NCI-H1417 treated with DMSO at 0.1 percent for 48 hours (cell line): ENCODE measurements at regions not wholly inside any gene's neighbourhood (a gene's known extent, or its start where the extent isn't known, plus 50 kb on each side); places are given as distances from the start of the nearest gene placed in this dataset.
"Not testable (repeated sequence)": the region's sequence is repeated elsewhere in the genome, so short reads cannot be mapped to it uniquely, and the experiment has no call there.

Experiments used
- DNase-seq: peaks from one replicate; lab custom pipeline; 2025; lab: John Stamatoyannopoulos, UW

DNA sequence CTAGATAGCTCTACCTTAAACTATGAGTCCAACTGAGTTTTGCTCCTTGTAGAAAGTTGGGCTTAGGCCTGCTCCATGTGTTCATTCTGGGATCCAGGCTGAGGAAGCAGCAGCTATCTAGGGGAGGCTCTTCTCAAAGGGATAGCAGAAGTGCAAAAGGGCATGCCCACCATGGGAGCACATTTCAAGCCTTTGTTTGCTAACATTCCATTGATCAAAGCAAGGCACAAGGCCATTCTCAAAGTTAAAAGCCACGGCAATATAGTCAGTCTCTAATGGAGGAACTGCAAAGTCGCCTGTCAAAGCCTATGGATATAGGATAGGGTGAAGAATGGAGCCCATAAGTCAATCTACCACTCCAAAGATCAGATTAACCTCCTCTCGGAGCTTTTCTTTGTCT lies 488.1 kb upstream of the ARX start:
- DNase-seq, result no peak

GRCh38 chrX:25507801-25508200 lies 492.0 kb upstream of the ARX start:
- no peak for DNase-seq

DNA sequence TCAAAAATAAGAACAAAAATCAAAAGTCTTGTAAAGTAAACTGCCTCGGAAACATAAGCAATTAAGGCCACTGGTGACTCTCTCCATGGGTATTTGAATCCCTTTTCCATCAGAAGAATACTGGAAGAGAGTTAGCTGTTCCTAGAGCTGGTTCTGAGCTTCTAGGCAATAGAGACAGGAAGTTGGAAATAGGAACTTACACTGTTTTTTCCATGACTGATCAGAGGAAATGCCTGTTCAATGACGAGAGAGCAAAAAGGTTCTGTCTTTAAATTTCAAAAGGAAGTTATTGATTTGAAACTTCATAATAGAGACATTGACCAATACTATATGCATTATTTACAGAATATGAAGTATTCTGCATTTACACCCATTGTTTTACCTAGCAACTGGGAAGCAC lies 503.5 kb upstream of the ARX start:
- DNase-seq, result no peak

GRCh38 chrX:25522443-25523010 lies 506.8 kb upstream of the ARX start:
- not testable (repeated sequence) for DNase-seq

GRCh38 chrX:25523574-25524540 lies 508.1 kb upstream of the ARX start:
- DNase-seq, result peak; percentile 8

GRCh38 chrX:25527156-25527555 lies 511.4 kb upstream of the ARX start:
- DNase-seq, result no peak

- DNase-seq, result no peak
Observed at GRCh38 chrX:25527596-25527995, 511.8 kb upstream of the ARX start.

DNA sequence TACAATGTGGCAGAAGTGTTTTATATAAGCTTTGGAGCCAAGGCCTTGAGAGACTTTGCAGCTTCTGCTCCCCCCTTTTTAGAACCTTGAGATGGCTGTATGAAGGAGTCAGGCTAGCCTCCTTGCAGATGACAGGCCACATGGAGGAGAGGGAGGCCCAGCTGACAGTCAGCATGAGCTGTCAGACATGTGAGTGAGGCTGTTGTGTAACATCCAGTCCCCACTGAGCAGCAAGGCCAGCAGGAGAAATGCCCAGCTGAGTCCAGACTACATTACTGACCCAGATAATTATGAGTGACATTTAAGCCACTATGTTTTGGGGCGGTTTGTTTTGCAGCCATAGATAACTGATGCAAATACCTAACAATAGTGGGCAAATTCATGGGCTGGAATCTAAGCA lies 515.3 kb upstream of the ARX start:
- DNase-seq, result no peak

DNA sequence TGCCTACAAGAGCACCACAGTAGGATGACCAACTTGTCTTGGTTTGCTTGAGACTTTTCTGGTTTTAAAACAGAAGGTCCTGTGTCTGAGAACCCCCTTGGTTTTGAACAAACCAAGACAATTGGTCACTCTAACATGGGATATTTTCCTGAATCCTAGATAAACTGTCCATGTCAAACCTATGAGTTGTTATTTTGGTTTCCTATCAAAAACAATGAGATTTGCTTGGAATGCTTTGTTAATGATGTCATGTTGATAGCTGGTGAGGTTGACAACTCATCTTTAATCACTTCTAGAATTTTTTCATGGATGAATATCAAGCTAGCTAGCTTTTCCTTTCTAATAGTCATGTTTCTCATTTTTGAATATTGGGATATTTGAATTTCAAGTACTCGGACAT lies 518.3 kb upstream of the ARX start:
- DNase-seq, result no peak

GRCh38 chrX:25536307-25536970 lies 520.7 kb upstream of the ARX start:
- DNase-seq, result no peak

DNA sequence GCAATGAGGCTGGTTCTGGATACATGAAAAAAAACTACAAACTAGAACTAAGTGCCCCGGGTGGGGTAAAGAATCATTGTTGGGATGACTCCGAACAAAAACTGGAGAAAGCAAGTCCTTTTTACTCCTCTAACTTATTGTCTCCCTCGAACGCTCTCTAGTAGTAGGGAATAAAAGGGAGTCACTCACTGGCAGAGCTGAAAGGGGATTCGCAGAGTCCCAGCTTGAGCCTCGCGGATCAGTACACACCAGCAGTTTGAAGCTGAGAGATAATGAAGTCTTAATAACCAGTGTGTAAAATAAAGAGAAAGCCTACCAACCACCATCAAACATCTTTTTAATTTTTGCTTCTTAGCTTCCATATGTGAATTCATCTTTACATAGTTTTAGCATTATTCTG lies 521.9 kb upstream of the ARX start:
- DNase-seq, result no peak

DNA sequence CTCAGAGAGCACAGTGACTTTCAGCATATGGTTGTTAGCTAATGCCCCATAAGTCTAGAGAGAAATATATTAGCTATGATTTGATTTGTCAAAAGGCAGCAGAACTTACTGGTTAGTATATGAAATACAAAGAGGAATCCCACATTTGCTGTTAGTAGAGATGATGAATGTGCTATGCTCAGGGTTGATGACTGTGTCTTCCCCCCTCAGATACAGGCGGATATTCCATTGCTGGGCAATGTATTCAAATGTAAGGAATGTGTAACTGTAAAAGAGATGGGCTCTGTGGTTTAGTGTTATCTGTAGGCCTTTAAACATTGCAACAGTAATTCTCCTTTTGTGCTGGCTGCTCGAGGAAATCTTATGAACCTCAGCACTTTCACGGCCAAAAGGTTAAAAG lies 528.9 kb upstream of the ARX start:
- DNase-seq, result no peak

GRCh38 chrX:25548811-25549210 lies 533.0 kb upstream of the ARX start:
- no peak for DNase-seq

- DNase-seq, result no peak
Observed at GRCh38 chrX:25555521-25555920, 539.8 kb upstream of the ARX start.

GRCh38 chrX:25558137-25558536 lies 542.4 kb upstream of the ARX start:
- no peak for DNase-seq

- DNase-seq, result no peak
Observed at GRCh38 chrX:25561190-25561589, 545.4 kb upstream of the ARX start.

DNA sequence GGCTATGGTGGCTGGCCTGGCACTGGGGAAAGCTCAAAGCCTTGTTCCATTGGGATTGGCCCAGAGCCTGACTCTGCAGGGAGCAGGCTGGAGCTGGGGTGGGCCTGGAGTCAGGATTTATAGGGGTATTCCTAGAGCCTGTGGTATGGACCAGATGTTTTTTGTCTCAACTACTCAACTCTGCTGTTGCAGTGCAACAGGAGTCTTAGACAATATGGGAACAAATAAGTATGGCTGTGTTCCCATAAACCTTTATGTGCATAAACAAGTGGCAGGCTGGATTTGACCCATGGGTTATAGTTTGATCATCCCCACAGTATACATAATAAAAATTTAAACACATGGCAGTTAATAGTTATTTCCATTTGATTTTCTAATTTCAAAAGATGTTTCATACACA lies 557.9 kb upstream of the ARX start:
- DNase-seq, result no peak

GRCh38 chrX:25596921-25597320 lies 541.2 kb upstream of the MAGEB18 start:
- no peak for DNase-seq

DNA sequence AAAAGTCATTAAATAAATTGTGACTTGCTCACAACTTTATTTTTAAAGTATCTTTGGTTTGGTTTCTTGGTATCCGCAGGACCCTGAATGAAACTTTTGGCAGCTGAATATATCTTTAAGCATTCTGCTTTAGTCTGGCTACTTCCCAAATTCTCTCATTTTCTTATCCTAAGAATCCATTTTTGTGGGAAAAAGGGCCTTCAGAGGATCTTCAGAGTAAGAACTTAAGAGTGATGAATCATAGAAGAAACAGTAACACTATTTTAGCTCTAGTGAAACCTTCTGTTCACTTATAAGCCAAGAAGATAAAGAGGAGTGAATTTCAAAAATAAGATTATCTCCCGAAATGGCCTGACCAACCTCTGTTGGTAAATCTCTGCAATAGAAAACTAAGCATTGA lies 540.6 kb upstream of the MAGEB18 start:
- no peak for DNase-seq

DNA sequence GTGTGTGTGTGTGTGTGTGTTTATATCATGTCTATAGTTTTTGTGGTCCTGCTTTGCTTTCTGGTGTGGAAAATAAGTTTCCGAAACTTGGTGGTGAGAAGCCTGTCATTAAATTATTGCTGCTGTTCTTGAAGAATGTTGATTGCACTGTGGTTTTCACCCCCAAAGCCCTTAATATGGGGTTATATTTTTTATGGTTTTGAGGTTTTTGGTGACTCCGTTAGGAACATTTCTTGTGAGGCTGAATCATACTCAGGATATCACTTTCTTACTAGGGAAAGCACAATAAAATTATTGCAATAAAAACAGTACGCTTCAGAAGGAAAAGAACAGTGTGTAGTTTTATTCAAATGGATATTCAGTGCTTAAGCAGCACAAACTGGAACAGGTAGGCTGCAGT lies 539.1 kb upstream of the MAGEB18 start:
- no peak for DNase-seq

DNA sequence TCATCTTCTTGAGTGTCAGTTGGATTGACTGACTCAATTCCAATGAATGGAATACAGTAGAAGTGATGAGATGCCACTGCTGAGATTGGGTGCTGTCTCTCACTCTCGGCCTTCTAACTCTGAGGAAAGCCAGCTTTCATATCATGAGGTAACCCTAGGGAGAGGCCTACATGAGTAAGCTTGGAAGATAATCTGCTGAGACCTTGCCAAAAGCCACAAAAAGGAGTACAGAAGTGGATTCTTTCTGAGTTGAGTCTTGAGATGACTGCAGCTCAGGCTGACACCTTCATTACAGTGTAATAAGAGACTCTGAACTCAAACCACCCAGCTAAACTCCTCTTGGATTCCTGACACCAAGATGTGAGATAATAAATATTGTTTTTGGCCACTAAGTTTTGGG lies 537.4 kb upstream of the MAGEB18 start:
- no peak for DNase-seq

DNA sequence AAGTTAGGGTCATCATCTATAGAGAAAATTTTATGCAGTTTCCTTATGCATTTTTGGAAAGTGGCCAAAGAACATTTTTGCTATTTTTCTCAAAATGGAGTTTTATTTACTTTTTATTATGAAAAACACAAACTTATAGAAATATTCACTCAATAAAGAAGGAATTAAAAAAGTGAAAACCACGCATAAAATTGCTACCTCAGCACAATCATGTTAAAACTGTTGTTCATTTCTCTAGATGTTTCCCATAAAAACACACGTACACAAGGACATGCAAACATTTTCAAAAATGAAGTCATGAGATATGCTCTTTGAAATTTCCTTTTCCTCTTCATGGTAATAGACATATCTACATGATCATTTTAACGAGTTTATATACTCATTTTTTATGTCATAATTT lies 536.8 kb upstream of the MAGEB18 start:
- DNase-seq, result no peak

DNA sequence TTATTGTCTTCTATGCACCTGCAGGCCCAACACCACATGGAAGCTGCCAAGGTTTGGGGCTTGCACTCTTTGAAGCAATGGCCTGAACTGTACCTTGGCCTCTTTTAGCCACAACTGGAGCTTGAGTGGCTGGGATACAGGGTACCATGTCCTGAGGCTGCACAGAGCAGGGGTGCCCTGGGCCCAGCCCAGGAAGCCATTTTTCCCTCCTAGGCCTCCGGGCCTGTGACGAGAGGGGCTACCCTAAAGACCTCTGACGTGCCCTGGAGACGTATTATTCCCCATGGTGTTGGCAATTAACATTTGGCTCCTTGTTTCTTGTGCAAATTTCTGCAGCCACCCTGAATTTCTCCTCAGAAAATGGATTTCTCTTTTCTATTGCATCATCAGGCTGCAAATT lies 519.9 kb upstream of the MAGEB18 start:
- DNase-seq, result no peak
